HEK293 (cell line): ENCODE measurements at regions not wholly inside any gene's neighbourhood (a gene's known extent, or its start where the extent isn't known, plus 50 kb on each side); places are given as distances from the start of the nearest gene placed in this dataset.

Experiments
- CTCF ChIA-PET: fragments of 350-600 bp; formaldehyde crosslinking; extraction: SDS; loops from one replicate; lab custom pipeline; 2021; ENCODE audit warnings: antibody characterized with exemption; lab: Yijun Ruan, JAX
- POLR2A ChIA-PET: fragments of 300-600 bp; formaldehyde crosslinking; extraction: SDS; loops from one replicate; lab custom pipeline; 2020; ENCODE audit warnings: antibody characterized with exemption, inconsistent platforms; lab: Yijun Ruan, JAX
- H3K27ac ChIP-seq: fragments of 200-500 bp; sonication (Bioruptor generic); 2 replicates; pipeline ENCODE4 v1.5.1; 2014; ENCODE audit warnings: low read depth, low read length, control low read depth, inconsistent platforms; ENCODE audit errors: extremely low read depth
- H3K36me3 ChIP-seq, 2 experiments: fragments of 200-500 bp in 1 of 2; sonication (Bioruptor generic) in 1 of 2; 1 replicate in 1 of 2; 2 replicates in 1 of 2; pipeline ENCODE4 v1.5.1; 2014 to 2017; ENCODE audit warnings: inconsistent platforms in 2 of 2, low read length in 2 of 2; ENCODE audit not compliant: control insufficient read depth in 2 of 2, insufficient read depth in 1 of 2
- H3K4me1 ChIP-seq: fragments of 200-500 bp; sonication (Bioruptor generic); 2 replicates; pipeline ENCODE4 v1.5.1; 2014; ENCODE audit warnings: mild to moderate bottlenecking, low read length, inconsistent platforms; ENCODE audit not compliant: control insufficient read depth, insufficient read depth
- H3K4me3 ChIP-seq: 2 replicates; pipeline ENCODE4 v1.5.1; 2011; ENCODE audit warnings: low read depth, mild to moderate bottlenecking, control low read depth, low read length, moderate library complexity
- H3K9me3 ChIP-seq: fragments of 200-500 bp; sonication (Bioruptor generic); 2 replicates; pipeline ENCODE4 v1.5.1; 2014; ENCODE audit warnings: low read depth, low read length, inconsistent platforms; ENCODE audit not compliant: control insufficient read depth, insufficient read depth
- BCL11B ChIP-seq: fragments of 450-650 bp; formaldehyde crosslinking; IDR thresholded peaks from 2 replicates; pipeline ENCODE4 v1.5.1; 2016; ENCODE audit warnings: low read depth, missing biosample characterization, missing genetic modification characterization
- GFI1B ChIP-seq: fragments of 450-650 bp; formaldehyde crosslinking; IDR thresholded peaks from 2 replicates; pipeline ENCODE4 v1.5.1; 2016; ENCODE audit warnings: missing biosample characterization, missing genetic modification characterization
- GLIS2 ChIP-seq: fragments of 450-650 bp; formaldehyde crosslinking; IDR thresholded peaks from 2 replicates; pipeline ENCODE4 v1.5.1; 2016; ENCODE audit warnings: missing biosample characterization, missing genetic modification characterization
- HOXD13 ChIP-seq: sonication (generic); formaldehyde crosslinking; IDR thresholded peaks from 2 replicates; pipeline ENCODE4 v1.8.0; 2022; ENCODE audit warnings: missing genetic modification reagents, borderline replicate concordance
- INSM2 ChIP-seq: fragments of 450-650 bp; formaldehyde crosslinking; IDR thresholded peaks from 2 replicates; pipeline ENCODE4 v1.5.1; 2016; ENCODE audit warnings: missing biosample characterization, missing genetic modification characterization
- OSR2 ChIP-seq: fragments of 450-650 bp; formaldehyde crosslinking; IDR thresholded peaks from 2 replicates; pipeline ENCODE4 v1.5.1; 2016; ENCODE audit warnings: missing biosample characterization, missing genetic modification characterization
- PATZ1 ChIP-seq: fragments of 450-650 bp; formaldehyde crosslinking; IDR thresholded peaks from 2 replicates; pipeline ENCODE4 v1.5.1; 2016; ENCODE audit warnings: missing biosample characterization, missing genetic modification characterization
- REPIN1 ChIP-seq: fragments of 450-650 bp; formaldehyde crosslinking; IDR thresholded peaks from 2 replicates; pipeline ENCODE4 v1.5.1; 2017; ENCODE audit warnings: missing biosample characterization, missing genetic modification characterization, low read depth
- TSHZ1 ChIP-seq: fragments of 450-650 bp; formaldehyde crosslinking; IDR thresholded peaks from 2 replicates; pipeline ENCODE4 v1.5.1; 2016; ENCODE audit warnings: missing biosample characterization, missing genetic modification characterization, borderline replicate concordance
- ZBTB49 ChIP-seq: fragments of 450-650 bp; formaldehyde crosslinking; IDR thresholded peaks from 2 replicates; pipeline ENCODE4 v1.5.1; 2016; ENCODE audit warnings: missing biosample characterization, missing genetic modification characterization, low read depth
- ZFP37 ChIP-seq: fragments of 450-650 bp; formaldehyde crosslinking; IDR thresholded peaks from 2 replicates; pipeline ENCODE4 v1.5.1; 2016; ENCODE audit warnings: missing biosample characterization, missing genetic modification characterization
- ZNF16 ChIP-seq: fragments of 450-650 bp; formaldehyde crosslinking; IDR thresholded peaks from 2 replicates; pipeline ENCODE4 v1.5.1; 2016; ENCODE audit warnings: low read depth, missing biosample characterization, missing genetic modification characterization
- ZNF184 ChIP-seq: fragments of 450-650 bp; IDR thresholded peaks from 2 replicates; pipeline ENCODE4 v1.5.1; 2018; ENCODE audit warnings: missing biosample characterization, mild to moderate bottlenecking, missing genetic modification characterization
- ZNF202 ChIP-seq: fragments of 450-650 bp; formaldehyde crosslinking; IDR thresholded peaks from 2 replicates; pipeline ENCODE4 v1.5.1; 2016; ENCODE audit warnings: missing biosample characterization, missing genetic modification characterization, borderline replicate concordance
- ZNF266 ChIP-seq: fragments of 450-650 bp; formaldehyde crosslinking; IDR thresholded peaks from 2 replicates; pipeline ENCODE4 v1.5.1; 2016; ENCODE audit warnings: missing biosample characterization, missing genetic modification characterization, low read depth
- ZNF433 ChIP-seq: fragments of 450-650 bp; formaldehyde crosslinking; IDR thresholded peaks from 2 replicates; pipeline ENCODE4 v1.5.1; 2016; ENCODE audit warnings: missing biosample characterization, missing genetic modification characterization, low read depth
- ZNF561 ChIP-seq: fragments of 450-650 bp; IDR thresholded peaks from 2 replicates; pipeline ENCODE4 v1.5.1; 2018; ENCODE audit warnings: missing biosample characterization, missing genetic modification characterization, borderline replicate concordance
- ZNF654 ChIP-seq: fragments of 450-650 bp; formaldehyde crosslinking; IDR thresholded peaks from 2 replicates; pipeline ENCODE4 v1.5.1; 2016; ENCODE audit warnings: low read depth, missing biosample characterization, missing genetic modification characterization
- ZNF677 ChIP-seq: fragments of 450-650 bp; IDR thresholded peaks from 2 replicates; pipeline ENCODE4 v1.5.0; 2018; ENCODE audit warnings: missing biosample characterization, mild to moderate bottlenecking, missing genetic modification characterization, moderate library complexity
- ZNF791 ChIP-seq: fragments of 450-650 bp; formaldehyde crosslinking; IDR thresholded peaks from 2 replicates; pipeline ENCODE4 v1.5.1; 2016; ENCODE audit warnings: missing biosample characterization, missing genetic modification characterization

DNA sequence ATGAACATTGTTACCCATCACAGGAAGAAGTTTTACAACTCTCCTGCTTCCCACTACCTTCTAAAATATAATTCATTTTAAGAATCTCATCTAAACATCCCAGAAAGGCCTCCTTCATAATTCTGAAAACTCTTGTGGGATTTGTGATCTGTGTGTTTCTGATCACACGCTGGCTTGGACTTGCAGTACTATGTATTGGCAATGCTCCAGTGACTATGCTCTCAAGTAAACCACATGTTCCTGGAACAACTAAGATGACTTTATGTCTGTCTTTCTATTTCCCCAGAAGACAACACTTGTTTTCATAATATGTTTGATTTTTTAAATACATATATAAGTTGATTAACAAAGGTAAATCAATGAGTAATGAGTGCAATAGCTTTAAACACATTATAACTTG lies 376.6 kb upstream of the NETO1 start:
- Histone ChIP-seq H3K9me3 (no peaks in the 10 kb centered on the region), H3K4me3 (no peak overlapping the region), H3K36me3 (no peaks in the 10 kb centered on the region), H3K27ac (no peak overlapping the region), H3K4me1 (no peaks in the 10 kb centered on the region)
- TF ChIP-seq ZNF791 (tag by site-specific recombination) (no peak), OSR2 (tag by site-specific recombination) (no peak), TSHZ1 (tag by site-specific recombination) (no peak), ZNF654 (tag by site-specific recombination) (no peak), ZNF266 (tag by site-specific recombination) (no peak), ZFP37 (no peak), REPIN1 (no peak), INSM2 (no peak), ZNF561 (tag by site-specific recombination) (no peak), ZNF184 (tag by site-specific recombination) (no peak), ZBTB49 (tag by site-specific recombination) (no peak), ZNF433 (tag by site-specific recombination) (no peak), BCL11B (no peak), HOXD13 (CRISPR knock-in tag) (no peak), ZNF677 (tag by site-specific recombination) (no peak), ZNF16 (tag by site-specific recombination) (no peak), GFI1B (tag by site-specific recombination) (no peak), PATZ1 (tag by site-specific recombination) (no peak), GLIS2 (tag by site-specific recombination) (no peak), ZNF202 (tag by site-specific recombination) (no peak)
- ChIA-PET CTCF (interaction anchor here (1.0 kb wide), 1 partner anchor 9 kb away, joined by 3 read pairs; no protein-coding TSS in a partner anchor), POLR2A (no interaction called here)
